Fibroblast of peridontal ligament (primary cell): ENCODE measurements at regions not wholly inside any gene's neighbourhood (a gene's known extent, or its start where the extent isn't known, plus 50 kb on each side); places are given as distances from the start of the nearest gene placed in this dataset.
"Not testable (repeated sequence)": the region's sequence is repeated elsewhere in the genome, so short reads cannot be mapped to it uniquely, and the experiment has no call there.

Experiments
- DNase-seq: peaks from one replicate; pipeline ENCODE4 v3.0.0-alpha.2; 2010; ENCODE audit errors: extremely low read depth

DNA sequence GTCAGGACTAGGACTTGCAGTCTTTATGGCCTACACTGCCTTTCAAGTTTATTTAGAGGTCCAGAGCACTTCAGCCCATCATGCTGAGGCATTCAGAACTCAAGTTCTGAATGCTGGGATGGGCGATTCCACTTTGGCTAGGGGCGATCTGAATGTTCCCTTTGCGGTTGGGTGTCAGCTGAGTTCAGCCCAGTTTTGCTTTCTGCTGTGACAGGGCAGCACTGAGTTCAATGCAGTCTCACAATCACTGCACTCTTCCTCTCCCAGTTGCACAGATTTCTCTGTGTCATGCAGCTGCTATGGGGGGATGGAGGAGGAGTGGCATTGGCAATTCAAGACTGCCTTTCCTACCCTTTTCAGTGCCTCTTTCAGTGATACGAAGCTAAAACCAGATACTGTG lies 1232.0 kb upstream of the FAM98A start:
- DNase-seq, result no peak

- no peak for DNase-seq
Measured at GRCh38 chr2:34828481-34828880, 1229.4 kb upstream of the FAM98A start.

GRCh38 chr2:34827398-34827797 lies 1228.3 kb upstream of the FAM98A start:
- no peak for DNase-seq

GRCh38 chr2:34825686-34826085 lies 1226.6 kb upstream of the FAM98A start:
- DNase-seq, result no peak

DNA sequence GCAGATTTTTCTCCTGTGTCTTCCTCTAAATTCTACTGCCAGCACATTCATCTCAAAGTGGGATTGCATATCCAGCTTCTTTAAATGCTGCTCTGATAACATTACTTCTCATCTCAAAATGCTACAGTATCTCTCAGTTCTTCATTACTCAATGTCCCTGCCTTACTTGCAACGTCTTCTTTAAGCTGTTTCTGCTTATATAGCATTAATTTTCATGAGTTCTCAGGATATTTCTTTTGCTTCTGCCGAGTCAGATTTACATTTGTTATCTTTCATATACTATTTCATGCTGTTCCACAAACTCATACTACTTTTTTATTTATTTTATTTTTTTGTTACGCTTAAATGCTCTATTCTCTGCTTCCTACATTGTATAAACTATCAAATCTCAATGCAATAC lies 1223.5 kb upstream of the FAM98A start:
- no peak for DNase-seq

DNA sequence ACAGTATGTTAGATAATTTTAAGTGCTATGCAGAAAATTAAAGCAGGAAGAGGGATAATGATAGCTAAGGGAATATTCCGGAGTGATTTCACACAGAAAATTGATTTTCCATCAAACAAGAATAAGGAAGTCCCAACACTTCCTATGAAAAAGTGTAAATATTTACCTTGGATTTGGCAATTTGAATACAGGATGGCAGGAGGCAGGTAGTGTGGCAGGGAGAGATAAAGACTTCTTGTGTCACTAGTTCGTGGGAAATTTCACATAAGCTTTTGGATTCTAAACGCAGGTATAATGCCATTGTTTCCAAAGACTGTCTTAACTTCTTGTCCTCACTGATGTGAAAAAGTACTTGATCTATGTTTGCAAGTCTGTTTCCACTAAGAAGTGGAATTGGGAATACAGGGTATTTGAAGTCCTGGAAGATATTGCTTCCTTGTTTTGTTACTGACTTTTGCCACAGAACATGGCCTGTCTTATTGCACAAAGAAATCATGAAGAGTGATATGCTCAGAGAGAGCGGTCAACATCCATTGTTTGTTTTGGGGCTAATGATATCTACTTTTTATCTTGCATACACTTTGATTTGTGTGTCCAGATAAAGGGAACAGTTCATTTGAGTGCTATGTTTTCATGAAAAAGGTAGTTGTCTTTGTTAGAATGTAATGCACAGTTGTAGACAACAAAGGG lies 1216.1 kb upstream of the FAM98A start:
- no peak for DNase-seq

- no peak for DNase-seq
Measured at GRCh38 chr2:34810456-34810855, 1211.4 kb upstream of the FAM98A start.

DNA sequence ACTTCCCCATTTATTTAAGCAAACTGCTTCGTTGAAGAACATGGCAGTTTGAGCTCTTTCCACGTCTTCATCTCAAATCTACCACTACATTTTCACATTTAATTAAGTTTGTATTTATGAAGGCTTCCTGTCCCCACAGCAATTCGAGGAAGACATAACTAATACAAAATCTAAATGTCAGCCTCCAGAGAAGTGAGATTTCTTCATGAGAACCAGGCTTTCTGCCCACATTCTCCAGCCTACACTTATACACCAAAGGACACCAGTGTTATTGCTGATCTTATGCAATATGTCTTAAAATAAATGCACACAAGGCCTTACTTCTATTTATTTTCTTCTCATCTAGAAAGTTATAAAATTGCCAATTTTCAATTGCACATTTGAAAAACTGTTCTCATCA lies 1209.3 kb upstream of the FAM98A start:
- no peak for DNase-seq

DNA sequence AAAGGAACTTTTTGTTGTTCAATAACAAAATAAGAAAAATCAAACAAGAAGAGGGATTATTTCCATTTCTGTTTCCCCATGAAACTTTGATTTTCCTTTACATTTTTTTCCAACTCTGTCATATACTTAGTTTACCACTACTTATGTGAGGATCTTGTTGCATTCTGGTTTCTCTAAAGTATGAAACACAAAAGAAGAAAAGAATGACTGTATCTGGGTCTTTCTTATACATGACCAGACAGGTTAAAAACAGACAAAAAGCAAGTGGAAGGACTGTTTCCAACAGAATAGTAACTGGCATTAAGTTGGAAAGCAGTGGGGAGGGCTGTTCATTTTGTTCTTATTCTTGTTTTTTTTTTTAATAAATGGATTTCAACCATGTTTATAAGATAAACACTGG lies 1207.8 kb upstream of the FAM98A start:
- DNase-seq, result no peak

DNA sequence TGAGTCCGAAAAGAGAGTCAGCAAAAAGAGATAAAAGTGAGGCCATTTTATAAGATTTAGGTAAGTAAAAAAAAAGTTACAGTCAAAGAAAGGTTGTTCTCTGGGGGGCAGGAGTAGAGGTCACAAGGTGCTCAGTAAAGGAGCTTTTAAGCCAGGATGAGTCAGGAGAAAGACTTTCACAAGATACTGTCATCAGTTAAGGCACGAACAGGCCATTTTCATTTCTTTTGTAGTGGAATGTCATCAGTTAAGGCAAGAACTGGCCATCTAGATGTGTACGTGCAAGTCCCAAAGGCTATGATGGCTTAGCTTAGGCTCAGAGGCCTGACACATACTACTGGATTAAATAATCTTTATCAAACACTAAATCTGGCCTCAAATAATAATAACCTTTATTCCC lies 1207.3 kb upstream of the FAM98A start:
- DNase-seq, result no peak

- DNase-seq, result no peak
Measured at GRCh38 chr2:34799556-34799955, 1200.5 kb upstream of the FAM98A start.

- DNase-seq, result not testable (repeated sequence)
Measured at GRCh38 chr2:34795586-34795985, 1196.5 kb upstream of the FAM98A start.

DNA sequence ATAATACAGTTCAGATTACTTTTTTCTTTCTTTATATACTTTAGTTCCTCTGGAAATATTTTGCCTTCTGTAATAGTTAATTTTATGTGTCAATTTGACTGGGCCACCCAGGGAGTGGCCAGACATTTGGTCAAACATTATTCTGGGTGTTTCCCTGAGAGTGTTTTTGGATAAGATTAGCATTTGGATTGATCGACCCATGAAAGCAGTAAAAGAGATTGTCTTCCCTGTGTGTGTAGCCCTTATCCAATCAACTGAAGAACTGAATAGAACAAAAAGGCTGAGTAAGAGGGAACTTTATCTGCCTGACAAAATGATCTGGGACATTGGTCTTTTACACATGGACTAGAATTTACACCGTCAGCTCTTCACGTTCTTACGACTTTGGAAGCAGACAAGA lies 1190.1 kb upstream of the FAM98A start:
- no peak for DNase-seq

DNA sequence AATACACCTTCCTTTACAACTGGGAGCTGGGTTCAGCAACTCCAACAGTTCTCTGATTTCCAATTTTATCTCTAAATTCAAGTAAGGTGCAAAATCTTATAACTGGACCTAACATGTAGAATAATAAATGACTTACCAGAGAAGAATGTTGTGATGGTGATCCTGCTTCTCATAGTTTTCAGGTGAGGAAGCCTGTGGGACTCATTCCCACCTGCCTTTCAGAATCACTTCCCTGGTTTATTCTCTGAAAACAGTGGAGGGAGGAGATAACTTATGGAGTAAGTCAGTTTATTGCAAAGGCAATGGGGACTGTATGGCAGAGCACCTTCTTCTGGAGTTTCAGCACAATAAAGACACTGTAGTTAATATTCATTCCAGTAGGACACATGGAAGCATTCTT lies 1188.2 kb upstream of the FAM98A start:
- no peak for DNase-seq

DNA sequence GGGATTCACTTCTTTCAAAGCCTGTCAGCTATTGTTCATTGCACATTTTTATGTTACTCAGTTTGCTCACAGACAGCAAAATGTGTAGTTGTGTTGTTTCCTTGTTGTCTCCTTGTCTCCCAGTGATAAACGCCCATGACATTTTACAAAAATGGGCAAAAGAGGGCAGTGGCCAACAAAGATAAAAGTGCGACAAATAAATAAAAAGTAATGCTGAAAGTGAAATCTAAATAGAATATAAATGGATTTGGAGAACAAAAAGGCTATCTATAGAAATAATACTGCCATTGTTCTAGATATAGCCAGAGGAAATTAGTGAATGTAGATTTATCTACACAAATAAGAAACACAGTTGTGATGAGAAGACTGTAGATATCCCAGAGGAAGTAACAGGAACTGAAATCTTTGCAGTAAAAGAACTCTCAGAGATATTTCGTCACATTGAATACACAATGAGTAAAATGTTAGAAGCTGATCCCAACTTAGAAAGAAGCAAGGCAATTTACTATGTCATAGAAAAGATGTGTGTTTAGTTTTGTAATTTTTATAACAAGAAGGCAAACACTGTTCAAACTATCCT lies 1186.2 kb upstream of the FAM98A start:
- DNase-seq, result no peak

DNA sequence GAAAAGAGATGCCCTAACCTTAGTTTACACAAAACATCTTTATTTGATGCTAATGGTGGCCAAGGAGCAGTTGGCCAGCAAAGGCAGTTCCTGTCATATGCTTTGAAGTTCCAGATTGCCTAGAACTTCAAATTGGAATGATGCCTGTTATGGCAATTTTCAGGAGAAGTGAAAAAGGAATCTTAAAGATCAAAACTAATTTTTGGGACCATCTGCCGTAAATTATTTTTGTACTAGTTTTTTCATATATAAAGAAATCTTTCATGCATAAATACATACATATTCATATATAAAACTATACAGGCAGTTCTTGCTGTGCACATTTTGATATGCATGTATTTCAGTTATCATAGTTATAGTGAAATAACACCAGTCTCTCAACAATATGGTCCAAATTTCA lies 1185.6 kb upstream of the FAM98A start:
- DNase-seq, result no peak

GRCh38 chr2:34750742-34751141 lies 1151.6 kb upstream of the FAM98A start:
- not testable (repeated sequence) for DNase-seq

DNA sequence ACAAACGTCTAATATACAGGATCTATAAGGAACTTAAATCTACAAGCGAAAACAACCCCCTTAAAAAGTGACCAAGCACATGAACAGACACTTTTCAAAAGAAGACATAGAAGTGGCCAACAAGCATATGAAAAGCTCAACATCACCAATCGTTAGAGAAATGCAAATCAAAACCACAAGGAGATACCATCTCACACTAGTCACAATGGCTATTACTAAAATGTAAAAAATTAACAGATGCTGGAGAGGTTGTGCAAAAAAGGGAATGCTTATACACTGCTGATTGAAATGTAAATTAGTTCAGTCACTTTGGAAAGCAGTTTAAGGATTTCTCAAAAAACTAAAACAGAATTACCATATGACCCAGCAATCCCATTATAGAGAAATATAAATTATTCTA lies 1148.5 kb upstream of the FAM98A start:
- DNase-seq, result no peak

GRCh38 chr2:34738691-34739090 lies 1139.6 kb upstream of the FAM98A start:
- DNase-seq, result no peak

DNA sequence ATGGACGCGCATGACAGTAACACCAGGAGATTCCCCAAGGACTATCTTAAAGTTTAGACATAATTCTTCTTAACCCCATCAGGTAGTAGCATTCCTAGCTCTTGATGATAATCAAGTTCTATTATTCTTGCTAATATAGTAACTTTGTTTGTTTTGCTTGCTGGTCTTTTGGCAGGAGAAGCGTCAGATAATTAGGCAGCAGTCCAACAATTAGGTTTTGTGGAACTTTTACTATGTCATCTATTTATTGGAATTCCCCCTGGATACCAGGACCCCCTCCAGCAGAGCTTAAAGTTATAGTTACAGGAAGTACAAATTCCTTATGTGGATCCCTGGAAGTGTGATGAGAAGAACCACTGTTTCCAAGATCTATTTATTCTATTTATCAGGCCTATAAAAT lies 1138.0 kb upstream of the FAM98A start:
- DNase-seq, result no peak

- no peak for DNase-seq
Measured at GRCh38 chr2:34736482-34736881, 1137.4 kb upstream of the FAM98A start.

DNA sequence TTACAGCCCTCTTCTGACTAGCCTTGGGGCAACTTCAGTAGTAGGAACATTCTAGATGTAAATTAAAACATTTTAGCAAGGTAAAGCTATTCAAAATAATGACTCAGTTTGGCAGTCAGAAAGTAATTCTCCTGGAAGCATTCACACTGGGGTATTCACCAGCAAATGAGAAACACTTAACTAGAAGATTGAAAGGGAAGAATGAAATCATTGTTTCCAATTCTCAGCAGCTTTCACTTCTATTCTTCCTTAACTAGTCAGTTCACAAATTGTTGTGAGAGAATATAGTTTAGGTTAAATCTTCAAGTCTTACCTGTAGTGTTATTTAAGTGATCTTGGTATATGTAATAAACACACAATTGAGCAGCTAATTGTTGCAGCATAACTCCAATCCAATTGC lies 1135.6 kb upstream of the FAM98A start:
- no peak for DNase-seq

DNA sequence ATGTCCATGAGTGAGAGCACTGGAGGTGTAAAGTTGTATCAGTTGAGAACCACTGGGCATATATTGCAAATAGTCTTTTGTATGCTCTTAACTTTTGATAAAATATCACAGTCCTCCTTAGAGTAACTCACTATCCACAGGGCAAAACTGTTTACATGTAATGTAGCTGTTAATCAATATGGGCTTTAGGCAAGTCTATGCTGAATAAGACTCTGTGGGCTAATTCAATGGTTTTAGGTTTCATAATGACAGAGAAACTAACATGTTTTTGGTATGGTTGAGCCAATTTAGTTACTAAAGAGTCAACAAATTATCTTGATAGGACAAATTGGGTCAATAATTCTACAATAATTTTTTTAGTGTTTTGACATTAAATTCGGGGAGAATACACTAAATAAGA lies 1134.9 kb upstream of the FAM98A start:
- no peak for DNase-seq

DNA sequence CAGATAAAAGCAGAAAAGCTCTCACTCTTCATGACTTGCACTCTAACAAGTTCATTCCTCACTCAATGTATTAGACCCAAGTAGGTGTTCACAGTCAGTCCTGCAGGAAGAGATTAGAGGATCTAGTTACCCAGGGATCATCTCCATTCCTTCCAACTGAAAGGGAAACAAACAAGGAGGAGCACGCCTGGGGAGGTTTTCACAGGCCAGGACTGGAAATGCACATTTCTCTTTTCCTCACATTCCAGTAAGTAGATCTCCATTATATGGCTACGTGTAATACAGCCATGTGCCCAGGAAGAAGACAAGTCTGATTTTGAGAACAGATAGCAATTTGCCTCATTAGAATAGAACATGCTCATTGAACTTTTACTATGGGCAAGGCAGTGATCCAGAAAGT lies 1132.2 kb upstream of the FAM98A start:
- DNase-seq, result no peak
